ENCODE measurements at regions not wholly inside any gene's neighbourhood (a gene's known extent, or its start where the extent isn't known, plus 50 kb on each side); places are given as distances from the start of the nearest gene placed in this dataset.
"Not testable (repeated sequence)": the region's sequence is repeated elsewhere in the genome, so short reads cannot be mapped to it uniquely, and the experiment has no call there.

GRCh38 chr4:131006388-131006787 lies 1910.4 kb downstream of the C4orf33 start:
- no peaks in the 10 kb centered on the region for H3K4me1 ChIP-seq
- no peak for TF ChIP-seq CTCF (IDR thresholded peaks at IDR 0.05; ENCODE audit: borderline replicate concordance)
- no peaks in the 10 kb centered on the region for H3K36me3 ChIP-seq
- no peak overlapping the region for H3K4me3 ChIP-seq
- H3K9me3 ChIP-seq (replicated peaks), result peaks cover 11% of the 10 kb centered on the region
- H3K27ac ChIP-seq (replicated peaks), result no peak overlapping the region
- no peaks in the 10 kb centered on the region for H3K27me3 ChIP-seq (ENCODE audit: low read depth)
- intact Hi-C loops (cut with micrococcal nuclease), result no loop called here
- no peak for DNase-seq

GRCh38 chr4:131011961-131012360 lies 1916.0 kb downstream of the C4orf33 start:
- H3K9me3 ChIP-seq (replicated peaks), result peaks cover 16% of the 10 kb centered on the region
- H3K4me3 ChIP-seq; H3K36me3 ChIP-seq; H3K27me3 ChIP-seq (ENCODE audit: low read depth); H3K4me1 ChIP-seq; H3K27ac ChIP-seq (replicated peaks); intact Hi-C loops (cut with micrococcal nuclease); DNase-seq: not testable (repeated sequence)

GRCh38 chr4:131013226-131013625 lies 1917.3 kb downstream of the C4orf33 start:
- no peaks in the 10 kb centered on the region for H3K36me3 ChIP-seq
- H3K4me1 ChIP-seq, result no peaks in the 10 kb centered on the region
- intact Hi-C loops (cut with micrococcal nuclease), result no loop called here
- DNase-seq, result no peak
- no peak overlapping the region for H3K4me3 ChIP-seq
- H3K27ac ChIP-seq (replicated peaks), result no peak overlapping the region
- H3K9me3 ChIP-seq (replicated peaks), result peaks cover 16% of the 10 kb centered on the region
- H3K27me3 ChIP-seq (ENCODE audit: low read depth), result no peaks in the 10 kb centered on the region
- no peak for TF ChIP-seq CTCF (IDR thresholded peaks at IDR 0.05; ENCODE audit: borderline replicate concordance)

- DNase-seq, result no peak
- intact Hi-C loops (cut with micrococcal nuclease), result no loop called here
- TF ChIP-seq CTCF (IDR thresholded peaks at IDR 0.05; ENCODE audit: borderline replicate concordance), result no peak
- Histone ChIP-seq H3K9me3 (replicated peaks) (no peaks in the 10 kb centered on the region), H3K36me3 (no peaks in the 10 kb centered on the region), H3K4me1 (no peaks in the 10 kb centered on the region), H3K4me3 (no peak overlapping the region), H3K27ac (replicated peaks) (no peak overlapping the region), H3K27me3 (ENCODE audit: low read depth) (no peaks in the 10 kb centered on the region)
Observed at GRCh38 chr4:131026771-131027170, 1930.8 kb downstream of the C4orf33 start.

GRCh38 chr4:131044368-131044767 lies 1948.4 kb downstream of the C4orf33 start:
- no peaks in the 10 kb centered on the region for H3K4me1 ChIP-seq
- TF ChIP-seq CTCF (IDR thresholded peaks at IDR 0.05; ENCODE audit: borderline replicate concordance), result no peak
- no peak for DNase-seq
- H3K9me3 ChIP-seq (replicated peaks), result no peaks in the 10 kb centered on the region
- H3K27me3 ChIP-seq (ENCODE audit: low read depth), result no peaks in the 10 kb centered on the region
- no peaks in the 10 kb centered on the region for H3K36me3 ChIP-seq
- H3K4me3 ChIP-seq, result no peak overlapping the region
- H3K27ac ChIP-seq (replicated peaks), result no peak overlapping the region
- intact Hi-C loops (cut with micrococcal nuclease), result no loop called here

- intact Hi-C loops (cut with micrococcal nuclease), result no loop called here
Observed at GRCh38 chr4:131046821-131047220, 1950.9 kb downstream of the C4orf33 start.

More at GRCh38 chr4:131046821-131047220, 1950.9 kb downstream of the C4orf33 start:
- no peak for TF ChIP-seq CTCF (IDR thresholded peaks at IDR 0.05; ENCODE audit: borderline replicate concordance)
- no peaks in the 10 kb centered on the region for H3K27me3 ChIP-seq (ENCODE audit: low read depth)
- no peaks in the 10 kb centered on the region for H3K4me1 ChIP-seq
- DNase-seq, result no peak
- no peaks in the 10 kb centered on the region for H3K36me3 ChIP-seq
- H3K9me3 ChIP-seq (replicated peaks), result no peaks in the 10 kb centered on the region
- no peak overlapping the region for H3K27ac ChIP-seq (replicated peaks)
- H3K4me3 ChIP-seq, result no peak overlapping the region

Measured in left ventricle myocardium inferior (tissue), 1 donor.